K562 (cell line): ENCODE measurements at regions not wholly inside any gene's neighbourhood (a gene's known extent, or its start where the extent isn't known, plus 50 kb on each side); places are given as distances from the start of the nearest gene placed in this dataset.

Source experiments
- ATAC-seq: fragments of 200-7000 bp; cut with Tn5 transposase; 3 replicates; pipeline ENCODE4 v1.9.1; 2020; ENCODE audit warnings: moderate library complexity
- BruUV-seq: library from RNA; stranded (reverse); fragments of 400-500 nt; replicated peaks from 2 replicates; lab custom pipeline; 2021; lab: Mats Ljungman, UMichigan
- CTCF ChIA-PET: fragments of 300-600 bp; formaldehyde crosslinking; extraction: SDS; loops from one replicate; lab custom pipeline; 2021; ENCODE audit warnings: low intra/inter-chr PET ratio; lab: Yijun Ruan, JAX
- POLR2A ChIA-PET: fragments of 300-600, 350-650 bp; sonication (Branson Sonifier 250); formaldehyde crosslinking; extraction: SDS; loops from one replicate; lab custom pipeline; 2021; ENCODE audit warnings: antibody characterized with exemption, inconsistent platforms; lab: Yijun Ruan, JAX
- DNase-seq, 4 experiments: peaks; one replicate each; pipeline versions ENCODE4 v3.0.0 to v3.0.0-alpha.2; 2011 to 2018; ENCODE audit warnings: low spot score in 3 of 4, mixed read lengths in 3 of 4; ENCODE audit errors: extremely low read depth in 1 of 4
- FAIRE-seq: peaks from 2 replicates; lab custom pipeline; 2011; peaks lifted over from hg19 to GRCh38; lab: Jason Lieb, UNC
- H2AFZ ChIP-seq: 2 replicates; pipeline ENCODE4 v1.6.0; 2011; ENCODE audit warnings: low read depth, low read length, control low read depth, inconsistent platforms
- H3K27ac ChIP-seq: fragments of 200-600 bp; 3 replicates; pipeline ENCODE4 v1.8.0; 2011; ENCODE audit warnings: low read depth, mild to moderate bottlenecking, control low read depth, inconsistent platforms, low read length, moderate library complexity, mixed read lengths; ENCODE audit errors: extremely low read depth
- H3K27me3 ChIP-seq, 2 experiments: fragments of 300-600 bp in 1 of 2; 2 replicates in 1 of 2; 3 replicates in 1 of 2; pipeline versions ENCODE4 v1.6.0 to v1.8.0; 2011; ENCODE audit warnings: inconsistent platforms in 2 of 2, low read length in 2 of 2, mild to moderate bottlenecking in 1 of 2, mixed read lengths in 1 of 2, moderate library complexity in 1 of 2; ENCODE audit not compliant: control insufficient read depth in 2 of 2, insufficient read depth in 2 of 2
- H3K36me3 ChIP-seq: fragments of 300-600 bp; 3 replicates; pipeline ENCODE4 v1.8.0; 2011; ENCODE audit warnings: mild to moderate bottlenecking, low read length, inconsistent platforms; ENCODE audit not compliant: control insufficient read depth, insufficient read depth
- H3K4me1 ChIP-seq, 2 experiments: fragments of 200-600 bp in 1 of 2; replicated peaks in 1 of 2; 2 replicates in 1 of 2; 3 replicates in 1 of 2; pipeline versions ENCODE4 v1.5.1 to v1.8.0; 2011; ENCODE audit warnings: inconsistent platforms in 2 of 2, low read length in 2 of 2, mild to moderate bottlenecking in 1 of 2, mixed read lengths in 1 of 2, moderate library complexity in 1 of 2; ENCODE audit not compliant: control insufficient read depth in 2 of 2, insufficient read depth in 2 of 2
- H3K4me2 ChIP-seq: 2 replicates; pipeline ENCODE4 v1.6.1; 2011; ENCODE audit warnings: low read length, control low read depth, inconsistent platforms, mixed read lengths; ENCODE audit not compliant: insufficient read depth
- H3K4me3 ChIP-seq: fragments of 200-600 bp; sonication (generic), shearing (Covaris generic); 2 replicates; pipeline ENCODE4 v1.5.1; 2016; ENCODE audit warnings: control low read depth, inconsistent platforms
- H3K79me2 ChIP-seq: fragments of 200-600 bp; 3 replicates; pipeline ENCODE4 v1.8.0; 2011; ENCODE audit warnings: low read length, inconsistent platforms; ENCODE audit not compliant: control insufficient read depth, insufficient read depth
- H3K9ac ChIP-seq, 2 experiments: 2 replicates each; pipeline versions ENCODE4 v1.6.0 to v1.6.1; 2011; ENCODE audit warnings: low read depth in 2 of 2, low read length in 2 of 2, control low read depth in 1 of 2, inconsistent platforms in 1 of 2, mild to moderate bottlenecking in 1 of 2, mixed read lengths in 1 of 2; ENCODE audit not compliant: insufficient read depth in 1 of 2
- H3K9me1 ChIP-seq: one replicate; pipeline ENCODE4 v1.6.0; 2011; ENCODE audit warnings: inconsistent platforms, mild to moderate bottlenecking, low read length, moderate library complexity; ENCODE audit not compliant: control insufficient read depth, insufficient read depth
- H3K9me3 ChIP-seq: replicated peaks from 2 replicates; pipeline ENCODE4 v1.5.1; 2011; ENCODE audit warnings: low read depth, low read length, inconsistent platforms; ENCODE audit not compliant: control insufficient read depth, insufficient read depth
- H4K20me1 ChIP-seq: replicated peaks from 2 replicates; pipeline ENCODE4 v1.6.1; 2011; ENCODE audit warnings: low read length, inconsistent platforms, mixed read lengths; ENCODE audit not compliant: control insufficient read depth, insufficient read depth
- ARID3B ChIP-seq: fragments of 250-450 bp; sonication (Bioruptor Pico); IDR thresholded peaks from 2 replicates; pipeline ENCODE4 v1.4.0; 2020; ENCODE audit warnings: borderline replicate concordance
- ATF2 ChIP-seq: sonication (generic); formaldehyde crosslinking; IDR thresholded peaks from 2 replicates; pipeline ENCODE4 v1.8.1; 2022; ENCODE audit warnings: missing genetic modification reagents
- ATF7 ChIP-seq: fragments of 450-650 bp; IDR thresholded peaks from 2 replicates; pipeline ENCODE4 v1.7.1; 2014; ENCODE audit warnings: mild to moderate bottlenecking, moderate library complexity
- BRF2 ChIP-seq: IDR thresholded peaks from 3 replicates; pipeline ENCODE4 v1.6.1; 2011; ENCODE audit warnings: borderline replicate concordance, mild to moderate bottlenecking; ENCODE audit not compliant: insufficient read length, insufficient read depth
- E2F1 ChIP-seq: sonication (generic); formaldehyde crosslinking; IDR thresholded peaks from 2 replicates; pipeline ENCODE4 v1.8.1; 2023; ENCODE audit warnings: mild to moderate bottlenecking, missing genetic modification reagents, moderate library complexity
- ELK1 ChIP-seq: sonication (generic); formaldehyde crosslinking; IDR thresholded peaks from 2 replicates; pipeline ENCODE4 v1.8.1; 2022; ENCODE audit warnings: missing genetic modification reagents
- FOXJ2 ChIP-seq: fragments of 200-800 bp; sonication (Bioruptor generic); IDR thresholded peaks from 2 replicates; pipeline ENCODE4 v1.6.1; 2016; ENCODE audit warnings: missing genetic modification characterization, missing compliant biosample characterization
- HMG20A ChIP-seq: fragments of 450-650 bp; formaldehyde crosslinking; conservative IDR thresholded peaks from 2 replicates; pipeline ENCODE4 v1.4.0; 2020; ENCODE audit warnings: mild to moderate bottlenecking, mixed read lengths
- MBD1 ChIP-seq: fragments of 250-450 bp; sonication (Bioruptor Pico); IDR thresholded peaks from 2 replicates; pipeline ENCODE4 v1.8.0; 2022; ENCODE audit warnings: inconsistent platforms
- MTA2 ChIP-seq: fragments of 450-650 bp; IDR thresholded peaks from 2 replicates; pipeline ENCODE4 v1.6.1; 2016; ENCODE audit warnings: low read depth
- MTF1 ChIP-seq: fragments of 250-450 bp; sonication (Bioruptor Pico); IDR thresholded peaks from 2 replicates; pipeline ENCODE4 v1.9.0; 2021; ENCODE audit warnings: moderate library complexity, mild to moderate bottlenecking, inconsistent platforms, borderline replicate concordance
- TOE1 ChIP-seq, 2 experiments: fragments of 450-650 bp in 1 of 2; sonication (generic) in 1 of 2; formaldehyde crosslinking in 1 of 2; IDR thresholded peaks; 2 replicates each; pipeline versions ENCODE4 v1.7.1 to v1.8.0; 2016 to 2022; ENCODE audit warnings: borderline replicate concordance in 2 of 2, mild to moderate bottlenecking in 2 of 2, antibody characterized with exemption in 1 of 2, inconsistent platforms in 1 of 2, low read depth in 1 of 2, missing genetic modification reagents in 1 of 2, moderate library complexity in 1 of 2
- XRCC5 ChIP-seq: fragments of 200-400 bp; formaldehyde crosslinking; IDR thresholded peaks from 2 replicates; pipeline ENCODE4 v1.6.1; 2017; ENCODE audit warnings: low read depth, mild to moderate bottlenecking, low read length
- ZNF184 ChIP-seq: sonication (generic); formaldehyde crosslinking; IDR thresholded peaks from 2 replicates; pipeline ENCODE4 v1.5.0; 2020; ENCODE audit warnings: missing genetic modification reagents
- in situ Hi-C: fragments of 300-500 bp; cut with MboI; formaldehyde crosslinking; loops from 4 replicates; pipeline ENCODE4 v1.15.0; 2018; ENCODE audit warnings: inconsistent platforms, mixed read lengths
- intact Hi-C: fragments of 100-400 bp; cut with micrococcal nuclease; formaldehyde crosslinking; loops from 2 replicates; pipeline ENCODE4 v1.14.2; 2022

GRCh38 chr14:66240105-66240504, 246.1 kb upstream of the CCDC196 start:
- POLR2A ChIA-PET = no interaction called here
- TF ChIP-seq HMG20A (CRISPR knock-in tag) = no peak
- no peak for TF ChIP-seq ZNF184 (CRISPR knock-in tag)
- no peak for TF ChIP-seq MBD1 (CRISPR knock-in tag)
- no peak for TF ChIP-seq XRCC5
- no peak for TF ChIP-seq ATF2
- no peak for TF ChIP-seq MTF1 (CRISPR knock-in tag)
- TF ChIP-seq FOXJ2 (tag) = no peak
- no peak for TF ChIP-seq TOE1 (IDR thresholded peaks at IDR 0.05; ENCODE audit: borderline replicate concordance)
- no peak for TF ChIP-seq TOE1 (CRISPR knock-in tag; IDR thresholded peaks at IDR 0.05; ENCODE audit: borderline replicate concordance, low read depth)
- TF ChIP-seq ELK1 (CRISPR knock-in tag) = no peak
- no peak for TF ChIP-seq BRF2
- TF ChIP-seq E2F1 (CRISPR knock-in tag) = no peak
- no peak for TF ChIP-seq ATF7
- no peak for TF ChIP-seq ARID3B
- no peak for TF ChIP-seq MTA2
- no TSS peak for BruUV-seq

More at GRCh38 chr14:66240105-66240504, 246.1 kb upstream of the CCDC196 start:
- H3K9ac ChIP-seq = no peak overlapping the region
- no peaks in the 10 kb centered on the region for H3K4me1 ChIP-seq
- H3K4me3 ChIP-seq = no peak overlapping the region
- H4K20me1 ChIP-seq = no peaks in the 10 kb centered on the region
- intact Hi-C loops (no loop called here), in situ Hi-C loops (no loop called here)
- no peaks in the 10 kb centered on the region for H3K36me3 ChIP-seq
- H3K4me2 ChIP-seq = no peak overlapping the region
- H3K9me3 ChIP-seq = no peaks in the 10 kb centered on the region
- DNase-seq = no peak
- H2AFZ ChIP-seq = no peak overlapping the region
- ATAC-seq = no peak
- CTCF ChIA-PET = no interaction called here
- FAIRE-seq = no peak
- no peak overlapping the region for H3K27ac ChIP-seq
- H3K27me3 ChIP-seq = no peaks in the 10 kb centered on the region
- no peaks in the 10 kb centered on the region for H3K9me1 ChIP-seq
- no peaks in the 10 kb centered on the region for H3K79me2 ChIP-seq
